ENCODE measurements at regions not wholly inside any gene's neighbourhood (a gene's known extent, or its start where the extent isn't known, plus 50 kb on each side); places are given as distances from the start of the nearest gene placed in this dataset.

- TF ChIP-seq CTCF (IDR thresholded peaks at IDR 0.05) (no peak), EHF (CRISPR knock-in tag; IDR thresholded peaks at IDR 0.05) (no peak)
Measured at GRCh38 chr5:24331531-24331930, 313.2 kb downstream of the CDH10 start.
